OCI-LY7 (cell line): ENCODE measurements at regions not wholly inside any gene's neighbourhood (a gene's known extent, or its start where the extent isn't known, plus 50 kb on each side); places are given as distances from the start of the nearest gene placed in this dataset.

ENCODE experiments used
- BruUV-seq: library from RNA; stranded (reverse); fragments of 400-500 nt; replicated peaks from 2 replicates; lab custom pipeline; 2021; lab: Mats Ljungman, UMichigan
- CTCF ChIA-PET: fragments of 300-600 bp; sonication (Branson Sonifier 250); formaldehyde crosslinking; loops from one replicate; lab custom pipeline; 2022; ENCODE audit warnings: antibody characterized with exemption; ENCODE audit not compliant: unreplicated experiment; lab: Charles Lee
- POLR2A ChIA-PET: fragments of 300-600 bp; sonication (Branson Sonifier 250); formaldehyde crosslinking; loops from one replicate; lab custom pipeline; 2022; ENCODE audit warnings: antibody characterized with exemption; lab: Charles Lee
- DNase-seq: peaks from one replicate; pipeline ENCODE4 v3.0.0-alpha.2; 2015; ENCODE audit warnings: low spot score
- H2AFZ ChIP-seq: fragments of 200-600 bp; sonication (generic), shearing (Covaris generic); 2 replicates; pipeline ENCODE4 v1.6.1; 2014; ENCODE audit warnings: mild to moderate bottlenecking, antibody characterized with exemption, low read length, moderate library complexity
- H3K27ac ChIP-seq: fragments of 200-600 bp; sonication (generic); 2 replicates; pipeline ENCODE4 v1.5.1; 2014; ENCODE audit warnings: mixed run types, low read depth, mild to moderate bottlenecking, moderate library complexity, low read length, inconsistent platforms; ENCODE audit not compliant: poor library complexity, severe bottlenecking
- H3K36me3 ChIP-seq: fragments of 200-600 bp; sonication (generic); 2 replicates; pipeline ENCODE4 v1.6.1; 2014; ENCODE audit warnings: mild to moderate bottlenecking, antibody characterized with exemption, low read length, moderate library complexity, mixed read lengths; ENCODE audit not compliant: insufficient read depth
- H3K4me1 ChIP-seq: fragments of 200-600 bp; sonication (generic); 2 replicates; pipeline ENCODE4 v1.5.1; 2014; ENCODE audit warnings: mild to moderate bottlenecking, low read length; ENCODE audit not compliant: insufficient read depth, poor library complexity, severe bottlenecking
- H3K4me2 ChIP-seq: fragments of 200-600 bp; sonication (generic); 2 replicates; pipeline ENCODE4 v1.6.1; 2014; ENCODE audit warnings: mild to moderate bottlenecking, low read length
- H3K4me3 ChIP-seq: fragments of 200-600 bp; sonication (generic); 2 replicates; pipeline ENCODE4 v1.5.1; 2014; ENCODE audit warnings: mild to moderate bottlenecking, low read depth, low read length; ENCODE audit not compliant: poor library complexity, severe bottlenecking
- H3K79me2 ChIP-seq: fragments of 200-600 bp; sonication (generic); 2 replicates; pipeline ENCODE4 v1.6.1; 2016; ENCODE audit warnings: low read depth, mild to moderate bottlenecking, low read length, moderate library complexity, mixed read lengths; ENCODE audit not compliant: insufficient read depth
- H3K9me2 ChIP-seq: fragments of 200-600 bp; sonication (generic); 2 replicates; pipeline ENCODE4 v1.6.1; 2016; ENCODE audit warnings: mild to moderate bottlenecking, low read length, mixed read lengths; ENCODE audit not compliant: insufficient read depth
- H3K9me3 ChIP-seq: fragments of 200-600 bp; sonication (generic); 2 replicates; pipeline ENCODE4 v1.6.1; 2014; ENCODE audit warnings: mild to moderate bottlenecking, mixed run types, low read length, mixed read lengths
- H4K20me1 ChIP-seq: fragments of 200-600 bp; sonication (generic); 2 replicates; pipeline ENCODE4 v1.6.1; 2014; ENCODE audit warnings: mild to moderate bottlenecking, antibody characterized with exemption, low read length, moderate library complexity, mixed read lengths; ENCODE audit not compliant: insufficient read depth
- EZH2phosphoT487 ChIP-seq: fragments of 200-600 bp; sonication (generic); IDR thresholded peaks from 2 replicates; pipeline ENCODE4 v1.6.1; 2018; ENCODE audit warnings: low read depth, borderline replicate concordance, mild to moderate bottlenecking, mixed run types, antibody characterized with exemption, low read length, moderate library complexity, mixed read lengths
- intact Hi-C: fragments of 100-400 bp; cut with micrococcal nuclease; formaldehyde crosslinking; loops from one replicate; pipeline ENCODE4 v1.10.0; 2022; ENCODE audit not compliant: unreplicated experiment
- TF ChIP-seq, protein P1 (sequence below): fragments of 200-600 bp; sonication (generic); conservative IDR thresholded peaks from 2 replicates; pipeline ENCODE4 v1.5.1; 2014; ENCODE audit warnings: mild to moderate bottlenecking, antibody characterized with exemption, low read length, moderate library complexity, mixed read lengths

GRCh38 chr2:11022064-11022463, 110.3 kb downstream of the KCNF1 start:
- POLR2A ChIA-PET: no interaction called here
- no TSS peak for BruUV-seq
- H4K20me1 ChIP-seq: no peaks in the 10 kb centered on the region

DNA sequence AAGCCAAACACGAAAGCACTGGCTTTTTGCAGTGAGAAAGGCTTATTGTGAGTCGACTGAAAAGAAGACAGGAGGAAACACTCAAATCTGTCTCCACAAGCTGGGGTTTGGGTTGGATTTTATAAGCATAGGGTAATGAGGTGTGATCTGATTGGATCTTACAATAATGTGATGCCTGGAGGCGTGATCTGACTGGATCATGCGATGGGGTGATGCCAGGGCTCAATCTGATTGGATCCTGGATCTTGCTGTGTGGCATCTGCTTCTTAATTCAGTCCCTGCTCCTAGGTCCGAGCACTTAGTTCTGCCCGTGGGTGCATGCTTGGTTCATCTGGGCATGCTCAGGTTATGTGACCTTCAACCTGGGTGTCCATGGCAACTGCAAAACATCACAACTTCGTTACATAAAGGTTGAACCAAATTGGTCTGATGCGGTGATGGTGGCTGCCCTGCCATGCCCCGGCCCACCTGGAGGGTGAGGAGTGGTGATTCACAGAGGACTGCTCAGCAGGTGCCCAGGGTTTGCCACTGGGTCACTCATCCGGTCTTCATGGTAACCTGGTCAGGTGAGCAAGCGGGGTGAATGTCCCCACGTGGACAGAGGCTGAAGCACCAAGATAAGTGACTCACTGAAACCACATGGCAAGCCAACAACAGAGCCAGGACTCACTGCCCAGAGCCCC, 111.0 kb downstream of the KCNF1 start:
- Histone ChIP-seq H3K9me3 (no peaks in the 10 kb centered on the region), H3K27ac (no peak overlapping the region), H3K4me1 (no peaks in the 10 kb centered on the region), H4K20me1 (no peaks in the 10 kb centered on the region), H3K9me2 (no peaks in the 10 kb centered on the region), H3K79me2 (no peaks in the 10 kb centered on the region), H3K4me3 (no peak overlapping the region), H3K36me3 (no peaks in the 10 kb centered on the region), H2AFZ (no peak overlapping the region), H3K4me2 (no peak overlapping the region)
- intact Hi-C loops: no loop called here
- ChIA-PET CTCF (no interaction called here), POLR2A (no interaction called here)
- DNase-seq: no peak
- no peak for TF ChIP-seq EZH2phosphoT487
- BruUV-seq: no TSS peak

More at GRCh38 chr2:11022064-11022463, 110.3 kb downstream of the KCNF1 start:
- no peaks in the 10 kb centered on the region for H3K9me3 ChIP-seq
- no peaks in the 10 kb centered on the region for H3K79me2 ChIP-seq
- CTCF ChIA-PET: no interaction called here
- no peaks in the 10 kb centered on the region for H3K9me2 ChIP-seq
- H3K4me3 ChIP-seq: no peak overlapping the region
- no peaks in the 10 kb centered on the region for H3K4me1 ChIP-seq
- H2AFZ ChIP-seq: no peak overlapping the region
- no peaks in the 10 kb centered on the region for H3K36me3 ChIP-seq
- H3K4me2 ChIP-seq: no peak overlapping the region
- H3K27ac ChIP-seq: no peak overlapping the region
- DNase-seq: no peak
- intact Hi-C loops: no loop called here
- no peak for TF ChIP-seq EZH2phosphoT487
- TF ChIP-seq, protein P1, sequence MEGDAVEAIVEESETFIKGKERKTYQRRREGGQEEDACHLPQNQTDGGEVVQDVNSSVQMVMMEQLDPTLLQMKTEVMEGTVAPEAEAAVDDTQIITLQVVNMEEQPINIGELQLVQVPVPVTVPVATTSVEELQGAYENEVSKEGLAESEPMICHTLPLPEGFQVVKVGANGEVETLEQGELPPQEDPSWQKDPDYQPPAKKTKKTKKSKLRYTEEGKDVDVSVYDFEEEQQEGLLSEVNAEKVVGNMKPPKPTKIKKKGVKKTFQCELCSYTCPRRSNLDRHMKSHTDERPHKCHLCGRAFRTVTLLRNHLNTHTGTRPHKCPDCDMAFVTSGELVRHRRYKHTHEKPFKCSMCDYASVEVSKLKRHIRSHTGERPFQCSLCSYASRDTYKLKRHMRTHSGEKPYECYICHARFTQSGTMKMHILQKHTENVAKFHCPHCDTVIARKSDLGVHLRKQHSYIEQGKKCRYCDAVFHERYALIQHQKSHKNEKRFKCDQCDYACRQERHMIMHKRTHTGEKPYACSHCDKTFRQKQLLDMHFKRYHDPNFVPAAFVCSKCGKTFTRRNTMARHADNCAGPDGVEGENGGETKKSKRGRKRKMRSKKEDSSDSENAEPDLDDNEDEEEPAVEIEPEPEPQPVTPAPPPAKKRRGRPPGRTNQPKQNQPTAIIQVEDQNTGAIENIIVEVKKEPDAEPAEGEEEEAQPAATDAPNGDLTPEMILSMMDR: 0 out of 2 replicates have a peak, but pooled peaks have one; percentile 18

- no peak for DNase-seq
- CTCF ChIA-PET: no interaction called here
- H3K4me2 ChIP-seq: no peak overlapping the region
- no peaks in the 10 kb centered on the region for H3K9me3 ChIP-seq
- POLR2A ChIA-PET: no interaction called here
- TF ChIP-seq EZH2phosphoT487: no peak
- TF ChIP-seq, protein P1: no peak
- BruUV-seq: no TSS peak
- H4K20me1 ChIP-seq: no peaks in the 10 kb centered on the region
- H3K4me3 ChIP-seq: no peak overlapping the region
- no peaks in the 10 kb centered on the region for H3K9me2 ChIP-seq
- H2AFZ ChIP-seq: no peak overlapping the region
- H3K27ac ChIP-seq: no peak overlapping the region
- H3K79me2 ChIP-seq: no peaks in the 10 kb centered on the region
- H3K4me1 ChIP-seq: no peaks in the 10 kb centered on the region
- no peaks in the 10 kb centered on the region for H3K36me3 ChIP-seq
- intact Hi-C loops: no loop called here
These were observed 111.9 kb downstream of the KCNF1 start for GRCh38 chr2:11023326-11024258.
